ENCODE measurements at regions not wholly inside any gene's neighbourhood (a gene's known extent, or its start where the extent isn't known, plus 50 kb on each side); places are given as distances from the start of the nearest gene placed in this dataset.
A peak's percentile ranks its signal among the peaks of the same experiment; 100 is the strongest.

- no peak for DNase-seq (ENCODE audit: low read depth, low spot score)
Measured at GRCh38 chr9:109830545-109830944, 50.5 kb downstream of the PALM2AKAP2 start.

DNA sequence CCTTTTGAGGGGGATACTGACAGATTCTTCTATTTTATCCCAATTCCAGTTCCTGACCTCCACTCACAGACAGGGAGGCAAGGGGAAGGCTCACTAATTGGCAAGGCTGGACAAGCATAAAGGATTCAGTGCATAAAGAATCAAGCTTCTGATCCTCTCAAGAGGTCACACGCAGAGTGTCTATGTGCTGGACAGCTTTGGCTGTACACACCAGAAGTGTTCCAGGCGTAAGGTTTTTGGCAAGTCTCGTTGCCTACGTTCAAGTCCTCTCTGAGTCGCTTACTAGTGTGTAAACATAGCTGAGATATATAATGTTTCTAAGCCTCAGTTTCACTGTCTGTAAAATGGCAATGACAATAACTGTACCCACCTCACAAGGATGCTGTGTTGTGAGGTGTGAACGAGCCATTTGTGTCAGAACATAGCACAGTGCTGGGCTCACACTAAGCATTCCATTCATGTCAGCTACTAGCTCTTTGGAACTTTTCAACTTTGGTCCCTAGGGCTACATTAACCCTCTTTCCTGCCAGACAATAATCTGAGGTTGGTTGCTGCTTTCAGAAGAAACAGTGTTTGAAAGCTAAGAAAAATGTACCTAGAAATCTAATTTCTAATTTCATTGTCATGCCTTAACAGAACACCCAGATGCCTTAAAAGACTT lies 52.1 kb downstream of the PALM2AKAP2 start:
- DNase-seq (ENCODE audit: low read depth, low spot score): no peak

- no peak for DNase-seq (ENCODE audit: low read depth, low spot score)
Measured at GRCh38 chr9:109834855-109835254, 54.9 kb downstream of the PALM2AKAP2 start.

DNA sequence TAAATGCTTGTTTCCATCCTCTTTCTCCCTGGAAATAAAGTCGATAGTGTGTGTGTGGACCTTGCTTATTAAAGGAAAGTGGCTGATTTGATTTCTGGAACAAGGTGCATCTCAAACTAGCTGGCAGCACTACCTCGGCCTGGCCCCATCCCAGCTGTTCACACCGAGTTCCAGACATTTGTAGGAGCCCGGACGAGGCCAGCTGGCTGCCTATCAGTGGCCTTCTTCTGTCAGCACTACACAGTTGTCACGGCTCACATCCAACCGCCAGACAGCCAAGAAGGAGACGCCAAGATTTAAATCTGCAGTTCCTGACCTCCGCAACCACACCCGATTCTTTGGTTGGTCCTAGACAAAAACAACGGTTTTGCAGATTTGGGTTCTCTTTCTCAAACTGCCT lies 63.6 kb downstream of the PALM2AKAP2 start:
- no peak for DNase-seq (ENCODE audit: low read depth, low spot score)

GRCh38 chr9:109845226-109845625 lies 65.2 kb downstream of the PALM2AKAP2 start:
- no peak for DNase-seq (ENCODE audit: low read depth, low spot score)

GRCh38 chr9:109846776-109847175 lies 66.8 kb downstream of the PALM2AKAP2 start:
- no peak for DNase-seq (ENCODE audit: low read depth, low spot score)

DNA sequence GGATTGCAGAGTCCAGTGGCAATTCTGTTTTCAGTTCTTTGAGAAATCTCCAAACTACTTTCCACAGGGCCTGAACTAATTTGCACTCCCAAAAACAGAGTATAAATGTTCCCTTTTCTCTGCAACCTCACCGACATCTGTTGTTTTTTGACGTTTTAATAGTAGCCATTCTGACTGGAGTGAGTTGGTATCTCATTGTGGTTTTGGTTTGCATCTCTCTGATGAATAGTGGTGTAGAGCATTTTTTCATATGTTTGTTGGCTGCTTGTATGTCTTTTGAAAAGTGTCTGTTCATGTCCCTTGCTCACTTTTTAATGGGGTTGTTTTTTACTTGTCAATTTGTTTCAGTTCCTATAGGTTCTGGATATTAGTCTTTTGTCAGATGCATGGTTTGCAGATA lies 72.6 kb downstream of the PALM2AKAP2 start:
- DNase-seq (ENCODE audit: low read depth, low spot score): no peak

DNA sequence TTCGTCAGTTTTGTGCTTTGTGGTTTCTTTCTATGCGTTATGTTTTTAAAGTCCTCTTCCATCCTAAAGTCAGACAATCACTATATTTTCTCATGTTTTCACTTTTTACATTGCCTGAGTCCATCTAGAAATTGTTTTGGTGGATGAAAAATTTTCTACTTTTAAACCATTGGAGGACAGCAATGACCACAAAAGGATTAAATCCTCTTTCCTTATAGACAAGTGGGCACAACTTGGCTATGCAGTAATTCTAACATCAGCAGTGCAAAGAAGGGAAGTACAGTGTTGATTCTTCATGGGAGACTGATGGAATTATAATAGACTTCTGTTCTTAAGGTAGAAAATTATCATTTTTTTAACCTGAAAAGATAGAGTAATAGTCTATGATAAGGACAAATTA lies 75.5 kb downstream of the PALM2AKAP2 start:
- DNase-seq (ENCODE audit: low read depth, low spot score): no peak

GRCh38 chr9:109856785-109857184 lies 76.8 kb downstream of the PALM2AKAP2 start:
- peak; percentile 8 for DNase-seq (ENCODE audit: low read depth, low spot score)

DNA sequence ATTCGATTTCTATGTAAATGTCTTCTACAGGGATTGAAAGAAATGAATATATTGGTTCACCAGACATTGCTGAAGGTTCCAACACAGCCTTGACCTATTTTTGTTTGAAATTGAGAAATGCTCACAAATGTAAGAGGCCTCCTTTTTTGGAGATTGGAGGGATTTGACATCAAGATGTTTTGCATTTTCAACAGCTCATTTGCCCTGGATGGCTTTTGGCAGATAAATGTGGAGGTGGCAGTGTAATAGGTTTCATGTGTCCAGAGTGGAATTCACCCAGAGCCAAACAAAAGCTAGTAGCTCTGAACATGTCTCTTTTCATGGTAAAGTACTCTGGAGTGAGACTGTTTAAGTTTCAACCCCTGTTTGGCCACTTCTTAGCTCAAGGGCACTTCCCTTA lies 77.3 kb downstream of the PALM2AKAP2 start:
- no peak for DNase-seq (ENCODE audit: low read depth, low spot score)

- DNase-seq (ENCODE audit: low read depth, low spot score): no peak
Measured at GRCh38 chr9:109859447-109859846, 79.4 kb downstream of the PALM2AKAP2 start.

GRCh38 chr9:109860521-109860920 lies 80.5 kb downstream of the PALM2AKAP2 start:
- no peak for DNase-seq (ENCODE audit: low read depth, low spot score)

- DNase-seq (ENCODE audit: low read depth, low spot score): no peak
Measured at GRCh38 chr9:109861499-109861898, 81.5 kb downstream of the PALM2AKAP2 start.

- DNase-seq (ENCODE audit: low read depth, low spot score): no peak
Measured at GRCh38 chr9:109861918-109862317, 81.9 kb downstream of the PALM2AKAP2 start.

- no peak for DNase-seq (ENCODE audit: low read depth, low spot score)
Measured at GRCh38 chr9:109862452-109862851, 82.5 kb downstream of the PALM2AKAP2 start.

- DNase-seq (ENCODE audit: low read depth, low spot score): no peak
Measured at GRCh38 chr9:109863961-109864360, 84.0 kb downstream of the PALM2AKAP2 start.

- no peak for DNase-seq (ENCODE audit: low read depth, low spot score)
Measured at GRCh38 chr9:109865521-109865920, 85.5 kb downstream of the PALM2AKAP2 start.

DNA sequence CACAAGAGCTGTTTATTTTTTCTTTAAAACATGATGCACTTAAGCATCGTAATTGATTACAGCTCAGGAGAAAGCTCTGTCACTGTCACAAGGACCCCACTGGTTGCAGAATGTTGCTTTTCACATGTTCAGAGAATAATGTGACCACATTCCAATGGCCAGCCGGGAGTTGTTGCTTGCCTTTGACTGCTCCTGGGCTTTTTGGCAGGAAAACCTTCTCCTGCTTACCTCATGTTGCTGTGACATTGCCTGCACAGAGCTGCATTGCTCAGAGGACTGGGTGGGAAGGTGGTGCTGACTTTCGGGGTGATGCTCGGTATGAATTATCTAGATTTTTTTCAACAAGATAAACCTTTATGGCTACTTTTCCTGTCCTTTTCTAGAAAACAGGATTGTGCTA lies 88.2 kb downstream of the PALM2AKAP2 start:
- peak; percentile 14 for DNase-seq (ENCODE audit: low read depth, low spot score)

GRCh38 chr9:109868722-109869121 lies 88.7 kb downstream of the PALM2AKAP2 start:
- no peak for DNase-seq (ENCODE audit: low read depth, low spot score)

DNA sequence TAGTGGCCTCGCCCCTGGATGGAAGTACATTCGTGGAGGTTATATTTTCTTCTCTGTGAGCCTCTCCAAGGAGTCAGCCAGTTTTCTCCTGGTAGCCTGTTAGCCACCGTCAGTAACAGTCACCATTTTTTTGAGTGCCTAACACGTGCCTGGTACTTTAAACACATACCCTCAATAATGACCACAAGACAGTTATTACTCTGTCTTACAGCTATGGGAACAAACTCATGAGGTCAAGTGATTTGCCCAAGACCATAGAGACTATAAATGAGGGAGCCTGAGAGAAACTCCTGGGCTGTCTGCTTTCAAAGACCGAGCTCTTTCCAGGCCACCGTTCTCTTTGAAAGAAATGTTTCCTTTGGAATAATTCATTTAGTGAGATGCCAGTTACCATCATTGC lies 90.4 kb downstream of the PALM2AKAP2 start:
- no peak for DNase-seq (ENCODE audit: low read depth, low spot score)

DNA sequence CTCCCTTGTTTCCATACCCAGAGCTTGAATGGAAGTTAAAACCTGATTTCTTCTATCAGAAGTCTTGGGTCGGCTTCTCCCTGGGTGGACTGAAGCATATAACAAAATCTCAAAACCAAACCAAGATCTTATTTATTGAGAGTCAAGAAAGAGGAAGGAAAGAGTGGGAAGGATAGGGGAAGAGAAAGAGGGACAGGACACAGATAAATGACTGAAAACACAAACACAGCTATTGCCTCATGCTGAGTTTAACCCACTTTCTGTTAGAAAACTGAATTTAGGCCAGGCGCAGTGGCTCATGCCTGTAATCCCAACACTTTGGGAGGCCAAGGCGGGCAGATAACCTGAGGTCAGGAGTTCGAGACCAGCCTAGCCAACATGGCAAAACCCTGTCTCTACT lies 92.9 kb downstream of the PALM2AKAP2 start:
- no peak for DNase-seq (ENCODE audit: low read depth, low spot score)

DNA sequence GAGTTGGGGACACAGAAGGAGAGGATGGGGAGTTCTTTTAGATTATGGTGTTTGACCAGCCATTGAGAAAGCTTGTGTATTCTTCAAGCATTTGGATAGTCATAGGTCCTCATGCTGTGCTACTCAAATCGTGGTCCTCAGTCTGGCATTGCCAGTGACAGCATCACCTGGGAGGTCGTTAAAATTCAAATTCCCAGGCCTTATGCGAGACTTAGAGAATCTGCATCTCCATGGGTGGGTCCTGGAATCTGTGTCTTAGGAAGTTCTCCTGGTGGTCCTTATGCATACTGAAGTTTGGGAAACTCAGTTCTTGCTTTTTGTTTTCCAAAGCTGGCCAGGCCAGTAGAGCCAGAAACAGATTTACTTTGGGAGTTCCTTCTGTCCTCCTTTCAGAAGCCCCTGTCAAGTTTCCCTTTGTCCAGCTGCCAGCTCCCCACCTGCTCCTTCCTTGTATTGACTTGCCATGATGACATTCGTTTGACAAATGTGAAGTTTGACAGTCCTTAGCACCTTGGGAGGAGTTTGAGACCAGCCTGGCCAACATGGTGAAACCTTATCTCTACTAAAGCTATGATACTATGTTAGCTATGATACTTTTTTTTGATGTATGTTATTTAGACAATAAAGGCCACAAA lies 95.6 kb downstream of the PALM2AKAP2 start:
- DNase-seq (ENCODE audit: low read depth, low spot score): no peak

GRCh38 chr9:109880276-109881169 lies 100.5 kb downstream of the PALM2AKAP2 start:
- peak; percentile 87 for DNase-seq (ENCODE audit: low read depth, low spot score)
